WTC11 (cell line): ENCODE measurements at regions not wholly inside any gene's neighbourhood (a gene's known extent, or its start where the extent isn't known, plus 50 kb on each side); places are given as distances from the start of the nearest gene placed in this dataset.

Experiments
- ATAC-seq: fragments of 200-7000 bp; cut with Tn5 transposase; 2 replicates; pipeline ENCODE4 v1.10.0; 2021; ENCODE audit warnings: mild to moderate bottlenecking, moderate library complexity
- CTCF ChIA-PET: fragments of 300-600 bp; sonication (Branson Sonifier 250); formaldehyde crosslinking; loops from one replicate; lab custom pipeline; 2021; ENCODE audit warnings: antibody characterized with exemption; lab: Charles Lee
- POLR2A ChIA-PET: fragments of 350-600 bp; sonication (Branson Sonifier 250); formaldehyde crosslinking; loops from one replicate; lab custom pipeline; 2021; ENCODE audit warnings: antibody characterized with exemption; lab: Charles Lee
- DNase-seq: peaks from one replicate; pipeline ENCODE4 v3.0.0; 2021; ENCODE audit warnings: low spot score
- H3K27ac Mint-ChIP-seq: 2 replicates; pipeline ENCODE4 v1.8.0; 2021; ENCODE audit warnings: mixed read lengths
- H3K27me3 Mint-ChIP-seq: 2 replicates; pipeline ENCODE4 v1.8.0; 2021; ENCODE audit warnings: low read depth, mild to moderate bottlenecking, moderate library complexity, mixed read lengths
- H3K36me3 Mint-ChIP-seq: 2 replicates; pipeline ENCODE4 v1.8.0; 2021; ENCODE audit warnings: mixed read lengths
- H3K4me1 Mint-ChIP-seq: 2 replicates; pipeline ENCODE4 v1.8.0; 2022; ENCODE audit warnings: mixed read lengths
- H3K4me3 Mint-ChIP-seq: 2 replicates; pipeline ENCODE4 v1.8.0; 2021; ENCODE audit warnings: mild to moderate bottlenecking, moderate library complexity, mixed read lengths
- H3K9me3 Mint-ChIP-seq: 2 replicates; pipeline ENCODE4 v1.8.0; 2021; ENCODE audit warnings: mixed read lengths
- ATF1 ChIP-seq: sonication (generic); formaldehyde crosslinking; IDR thresholded peaks from 2 replicates; pipeline ENCODE4 v1.8.1; 2023; ENCODE audit warnings: mild to moderate bottlenecking, moderate library complexity, missing genetic modification reagents
- CREM ChIP-seq: sonication (generic); formaldehyde crosslinking; IDR thresholded peaks from 2 replicates; pipeline ENCODE4 v1.8.1; 2022; ENCODE audit warnings: mild to moderate bottlenecking, missing genetic modification reagents, moderate library complexity
- FOXP1 ChIP-seq: sonication (generic); formaldehyde crosslinking; IDR thresholded peaks from 2 replicates; pipeline ENCODE4 v1.8.0; 2022; ENCODE audit warnings: missing genetic modification reagents, mild to moderate bottlenecking, moderate library complexity, borderline replicate concordance
- GABPB1 ChIP-seq: sonication (generic); formaldehyde crosslinking; IDR thresholded peaks from 2 replicates; pipeline ENCODE4 v1.8.1; 2023; ENCODE audit warnings: mild to moderate bottlenecking, missing genetic modification reagents
- IRF2 ChIP-seq: sonication (generic); formaldehyde crosslinking; IDR thresholded peaks from 2 replicates; pipeline ENCODE4 v1.8.0; 2022; ENCODE audit warnings: low read depth, missing genetic modification reagents, borderline replicate concordance
- MYBL2 ChIP-seq: sonication (generic); formaldehyde crosslinking; IDR thresholded peaks from 2 replicates; pipeline ENCODE4 v1.8.1; 2023; ENCODE audit warnings: mild to moderate bottlenecking, moderate library complexity, missing genetic modification reagents
- NFATC4 ChIP-seq: fragments of 250-450 bp; sonication (Bioruptor Pico); IDR thresholded peaks from 2 replicates; pipeline ENCODE4 v1.9.0; 2021; ENCODE audit warnings: mild to moderate bottlenecking
- NFE2L1 ChIP-seq: sonication (generic); formaldehyde crosslinking; IDR thresholded peaks from 2 replicates; pipeline ENCODE4 v1.8.1; 2023; ENCODE audit warnings: missing genetic modification reagents
- TF ChIP-seq, protein P1 (sequence below): sonication (generic); formaldehyde crosslinking; IDR thresholded peaks from 2 replicates; pipeline ENCODE4 v1.8.1; 2023; ENCODE audit warnings: mild to moderate bottlenecking, missing genetic modification reagents, moderate library complexity
- TF ChIP-seq, protein P2 (sequence below): fragments of 250-450 bp; sonication (Bioruptor Pico); conservative IDR thresholded peaks from 2 replicates; pipeline ENCODE4 v1.9.0; 2021; ENCODE audit warnings: mild to moderate bottlenecking
- TF ChIP-seq, protein P3 (sequence below): sonication (generic); formaldehyde crosslinking; IDR thresholded peaks from 2 replicates; pipeline ENCODE4 v1.8.1; 2023; ENCODE audit warnings: mild to moderate bottlenecking, missing genetic modification reagents, borderline replicate concordance
- TF ChIP-seq, protein P4 (sequence below): sonication (generic); formaldehyde crosslinking; IDR thresholded peaks from 2 replicates; pipeline ENCODE4 v1.8.0; 2022; ENCODE audit warnings: mild to moderate bottlenecking, missing genetic modification reagents
- TF ChIP-seq, protein P5 (sequence below): sonication (generic); formaldehyde crosslinking; conservative IDR thresholded peaks from 2 replicates; pipeline ENCODE4 v1.8.1; 2023; ENCODE audit warnings: mild to moderate bottlenecking, low read depth, missing genetic modification reagents, moderate library complexity
- TF ChIP-seq, protein P6 (sequence below): fragments of 250-450 bp; sonication (Bioruptor Pico); IDR thresholded peaks from 2 replicates; pipeline ENCODE4 v1.8.0; 2021; ENCODE audit warnings: mild to moderate bottlenecking
- TF ChIP-seq, protein P7 (sequence below): sonication (generic); formaldehyde crosslinking; IDR thresholded peaks from 2 replicates; pipeline ENCODE4 v1.8.1; 2022; ENCODE audit warnings: mild to moderate bottlenecking, moderate library complexity, missing genetic modification reagents

DNA sequence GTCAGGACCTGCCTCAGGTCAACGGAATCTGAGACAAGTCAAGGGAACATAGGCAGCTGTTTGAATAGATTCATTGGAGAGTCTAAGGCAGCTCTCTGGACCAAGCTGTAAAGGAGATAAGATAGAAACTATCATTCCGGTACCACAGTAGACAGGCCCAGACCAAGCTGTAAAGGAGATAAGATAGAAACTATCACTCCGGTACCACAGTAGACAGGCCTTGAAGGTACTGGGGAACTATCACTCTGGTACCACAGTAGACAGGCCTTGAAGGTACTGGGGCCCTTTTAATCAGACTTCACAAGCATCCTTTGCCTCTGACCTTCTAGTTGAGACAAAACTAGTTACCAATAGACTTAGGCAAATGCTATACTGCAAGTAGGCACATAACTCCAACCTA, 346.1 kb downstream of the DCDC2C start:
- POLR2A ChIA-PET, result no interaction called here
- Mint-ChIP-seq H3K4me1 (no peaks in the 10 kb centered on the region), H3K27me3 (peaks cover 9% of the 10 kb centered on the region), H3K36me3 (peaks cover 80% of the 10 kb centered on the region), H3K27ac (no peak overlapping the region), H3K9me3 (peaks cover 92% of the 10 kb centered on the region), H3K4me3 (no peak overlapping the region)
- no peak for ATAC-seq
- CTCF ChIA-PET, result no interaction called here
- DNase-seq, result no peak
- TF ChIP-seq FOXP1 (CRISPR knock-in tag) (no peak), ATF1 (CRISPR knock-in tag) (no peak), NFATC4 (CRISPR knock-in tag) (no peak), CREM (CRISPR knock-in tag) (no peak), IRF2 (CRISPR knock-in tag) (no peak)
- TF ChIP-seq, protein P1, sequence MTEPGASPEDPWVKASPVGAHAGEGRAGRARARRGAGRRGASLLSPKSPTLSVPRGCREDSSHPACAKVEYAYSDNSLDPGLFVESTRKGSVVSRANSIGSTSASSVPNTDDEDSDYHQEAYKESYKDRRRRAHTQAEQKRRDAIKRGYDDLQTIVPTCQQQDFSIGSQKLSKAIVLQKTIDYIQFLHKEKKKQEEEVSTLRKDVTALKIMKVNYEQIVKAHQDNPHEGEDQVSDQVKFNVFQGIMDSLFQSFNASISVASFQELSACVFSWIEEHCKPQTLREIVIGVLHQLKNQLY (CRISPR knock-in tag), result no peak
- TF ChIP-seq, protein P2, sequence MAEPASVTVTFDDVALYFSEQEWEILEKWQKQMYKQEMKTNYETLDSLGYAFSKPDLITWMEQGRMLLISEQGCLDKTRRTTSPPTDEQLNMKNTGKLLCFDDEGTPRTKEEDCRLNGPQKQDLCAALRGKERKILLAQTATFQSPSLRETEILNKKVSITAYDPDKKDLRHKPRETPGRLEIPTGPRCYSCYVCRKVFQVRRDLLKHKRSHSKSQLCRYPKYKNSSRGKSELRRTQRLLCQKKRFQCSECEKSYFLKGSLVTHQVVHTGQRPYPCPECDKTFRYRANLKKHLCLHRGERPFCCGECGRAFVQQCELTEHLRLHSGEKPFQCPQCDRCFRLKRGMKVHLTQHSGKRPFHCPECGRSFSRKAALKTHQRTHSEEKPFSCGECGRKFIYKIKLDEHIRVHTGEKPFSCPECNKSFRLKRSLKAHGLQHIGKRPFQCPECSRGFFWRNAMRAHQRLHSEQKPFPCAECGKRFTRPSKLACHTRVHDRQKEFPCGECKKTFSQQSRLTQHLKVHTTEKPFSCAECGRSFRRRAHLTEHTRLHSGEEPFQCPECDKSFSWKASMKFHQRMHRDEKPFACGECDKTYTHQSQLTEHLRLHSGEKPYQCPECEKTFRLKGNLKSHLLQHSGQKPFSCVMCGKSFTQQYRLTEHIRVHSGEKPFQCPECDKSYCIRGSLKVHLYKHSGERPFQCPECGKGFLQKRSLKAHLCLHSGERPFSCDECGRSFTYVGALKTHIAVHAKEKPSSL (CRISPR knock-in tag), result no peak
- TF ChIP-seq, protein P3, sequence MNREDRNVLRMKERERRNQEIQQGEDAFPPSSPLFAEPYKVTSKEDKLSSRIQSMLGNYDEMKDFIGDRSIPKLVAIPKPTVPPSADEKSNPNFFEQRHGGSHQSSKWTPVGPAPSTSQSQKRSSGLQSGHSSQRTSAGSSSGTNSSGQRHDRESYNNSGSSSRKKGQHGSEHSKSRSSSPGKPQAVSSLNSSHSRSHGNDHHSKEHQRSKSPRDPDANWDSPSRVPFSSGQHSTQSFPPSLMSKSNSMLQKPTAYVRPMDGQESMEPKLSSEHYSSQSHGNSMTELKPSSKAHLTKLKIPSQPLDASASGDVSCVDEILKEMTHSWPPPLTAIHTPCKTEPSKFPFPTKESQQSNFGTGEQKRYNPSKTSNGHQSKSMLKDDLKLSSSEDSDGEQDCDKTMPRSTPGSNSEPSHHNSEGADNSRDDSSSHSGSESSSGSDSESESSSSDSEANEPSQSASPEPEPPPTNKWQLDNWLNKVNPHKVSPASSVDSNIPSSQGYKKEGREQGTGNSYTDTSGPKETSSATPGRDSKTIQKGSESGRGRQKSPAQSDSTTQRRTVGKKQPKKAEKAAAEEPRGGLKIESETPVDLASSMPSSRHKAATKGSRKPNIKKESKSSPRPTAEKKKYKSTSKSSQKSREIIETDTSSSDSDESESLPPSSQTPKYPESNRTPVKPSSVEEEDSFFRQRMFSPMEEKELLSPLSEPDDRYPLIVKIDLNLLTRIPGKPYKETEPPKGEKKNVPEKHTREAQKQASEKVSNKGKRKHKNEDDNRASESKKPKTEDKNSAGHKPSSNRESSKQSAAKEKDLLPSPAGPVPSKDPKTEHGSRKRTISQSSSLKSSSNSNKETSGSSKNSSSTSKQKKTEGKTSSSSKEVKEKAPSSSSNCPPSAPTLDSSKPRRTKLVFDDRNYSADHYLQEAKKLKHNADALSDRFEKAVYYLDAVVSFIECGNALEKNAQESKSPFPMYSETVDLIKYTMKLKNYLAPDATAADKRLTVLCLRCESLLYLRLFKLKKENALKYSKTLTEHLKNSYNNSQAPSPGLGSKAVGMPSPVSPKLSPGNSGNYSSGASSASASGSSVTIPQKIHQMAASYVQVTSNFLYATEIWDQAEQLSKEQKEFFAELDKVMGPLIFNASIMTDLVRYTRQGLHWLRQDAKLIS (CRISPR knock-in tag), result no peak
- TF ChIP-seq, protein P4, sequence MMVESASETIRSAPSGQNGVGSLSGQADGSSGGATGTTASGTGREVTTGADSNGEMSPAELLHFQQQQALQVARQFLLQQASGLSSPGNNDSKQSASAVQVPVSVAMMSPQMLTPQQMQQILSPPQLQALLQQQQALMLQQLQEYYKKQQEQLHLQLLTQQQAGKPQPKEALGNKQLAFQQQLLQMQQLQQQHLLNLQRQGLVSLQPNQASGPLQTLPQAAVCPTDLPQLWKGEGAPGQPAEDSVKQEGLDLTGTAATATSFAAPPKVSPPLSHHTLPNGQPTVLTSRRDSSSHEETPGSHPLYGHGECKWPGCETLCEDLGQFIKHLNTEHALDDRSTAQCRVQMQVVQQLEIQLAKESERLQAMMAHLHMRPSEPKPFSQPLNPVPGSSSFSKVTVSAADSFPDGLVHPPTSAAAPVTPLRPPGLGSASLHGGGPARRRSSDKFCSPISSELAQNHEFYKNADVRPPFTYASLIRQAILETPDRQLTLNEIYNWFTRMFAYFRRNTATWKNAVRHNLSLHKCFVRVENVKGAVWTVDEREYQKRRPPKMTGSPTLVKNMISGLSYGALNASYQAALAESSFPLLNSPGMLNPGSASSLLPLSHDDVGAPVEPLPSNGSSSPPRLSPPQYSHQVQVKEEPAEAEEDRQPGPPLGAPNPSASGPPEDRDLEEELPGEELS, result no peak

DNA sequence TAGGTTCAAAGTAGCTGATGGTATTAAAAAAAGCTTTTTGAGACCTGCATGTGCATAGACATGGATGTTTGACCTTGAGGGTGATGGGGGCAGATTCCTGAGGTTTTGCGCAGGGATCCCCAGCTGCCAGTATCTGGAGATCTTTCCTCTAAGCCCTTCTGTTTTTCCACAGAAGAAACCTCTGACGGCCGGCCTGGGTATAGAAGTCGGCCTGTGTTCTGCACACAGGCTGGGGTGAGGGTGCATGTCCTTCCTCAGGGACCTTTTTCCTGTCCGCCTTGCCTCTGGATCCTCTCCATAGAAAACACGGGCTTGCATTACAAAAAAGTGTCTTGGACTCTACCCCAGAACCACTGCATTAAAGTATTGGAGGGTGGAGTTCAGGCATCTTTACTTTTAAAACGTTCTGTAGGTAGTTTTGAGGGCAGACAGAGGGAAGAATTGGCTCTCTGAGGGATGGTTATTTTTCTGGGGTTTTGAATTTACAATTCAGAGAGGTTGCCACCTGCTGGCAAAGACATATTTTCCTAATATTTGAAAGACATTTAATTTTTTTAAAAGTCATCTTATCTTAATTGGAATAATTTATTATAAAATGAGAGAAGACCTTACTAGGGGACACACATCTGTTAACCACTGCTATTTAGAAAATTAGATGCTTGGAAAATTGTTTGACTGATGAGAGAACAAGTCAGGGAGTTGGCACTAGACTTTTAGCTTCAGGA, 350.6 kb downstream of the DCDC2C start:
- no peak for DNase-seq
- ChIA-PET POLR2A (no interaction called here), CTCF (no interaction called here)
- TF ChIP-seq, protein P2 (CRISPR knock-in tag), result no peak
- TF ChIP-seq ATF1 (CRISPR knock-in tag) (no peak), GABPB1 (CRISPR knock-in tag) (no peak), MYBL2 (CRISPR knock-in tag) (no peak), IRF2 (CRISPR knock-in tag) (no peak), NFE2L1 (CRISPR knock-in tag) (no peak)
- TF ChIP-seq, protein P5, sequence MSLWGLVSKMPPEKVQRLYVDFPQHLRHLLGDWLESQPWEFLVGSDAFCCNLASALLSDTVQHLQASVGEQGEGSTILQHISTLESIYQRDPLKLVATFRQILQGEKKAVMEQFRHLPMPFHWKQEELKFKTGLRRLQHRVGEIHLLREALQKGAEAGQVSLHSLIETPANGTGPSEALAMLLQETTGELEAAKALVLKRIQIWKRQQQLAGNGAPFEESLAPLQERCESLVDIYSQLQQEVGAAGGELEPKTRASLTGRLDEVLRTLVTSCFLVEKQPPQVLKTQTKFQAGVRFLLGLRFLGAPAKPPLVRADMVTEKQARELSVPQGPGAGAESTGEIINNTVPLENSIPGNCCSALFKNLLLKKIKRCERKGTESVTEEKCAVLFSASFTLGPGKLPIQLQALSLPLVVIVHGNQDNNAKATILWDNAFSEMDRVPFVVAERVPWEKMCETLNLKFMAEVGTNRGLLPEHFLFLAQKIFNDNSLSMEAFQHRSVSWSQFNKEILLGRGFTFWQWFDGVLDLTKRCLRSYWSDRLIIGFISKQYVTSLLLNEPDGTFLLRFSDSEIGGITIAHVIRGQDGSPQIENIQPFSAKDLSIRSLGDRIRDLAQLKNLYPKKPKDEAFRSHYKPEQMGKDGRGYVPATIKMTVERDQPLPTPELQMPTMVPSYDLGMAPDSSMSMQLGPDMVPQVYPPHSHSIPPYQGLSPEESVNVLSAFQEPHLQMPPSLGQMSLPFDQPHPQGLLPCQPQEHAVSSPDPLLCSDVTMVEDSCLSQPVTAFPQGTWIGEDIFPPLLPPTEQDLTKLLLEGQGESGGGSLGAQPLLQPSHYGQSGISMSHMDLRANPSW (CRISPR knock-in tag), result no peak
- TF ChIP-seq, protein P6, sequence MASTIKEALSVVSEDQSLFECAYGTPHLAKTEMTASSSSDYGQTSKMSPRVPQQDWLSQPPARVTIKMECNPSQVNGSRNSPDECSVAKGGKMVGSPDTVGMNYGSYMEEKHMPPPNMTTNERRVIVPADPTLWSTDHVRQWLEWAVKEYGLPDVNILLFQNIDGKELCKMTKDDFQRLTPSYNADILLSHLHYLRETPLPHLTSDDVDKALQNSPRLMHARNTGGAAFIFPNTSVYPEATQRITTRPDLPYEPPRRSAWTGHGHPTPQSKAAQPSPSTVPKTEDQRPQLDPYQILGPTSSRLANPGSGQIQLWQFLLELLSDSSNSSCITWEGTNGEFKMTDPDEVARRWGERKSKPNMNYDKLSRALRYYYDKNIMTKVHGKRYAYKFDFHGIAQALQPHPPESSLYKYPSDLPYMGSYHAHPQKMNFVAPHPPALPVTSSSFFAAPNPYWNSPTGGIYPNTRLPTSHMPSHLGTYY (CRISPR knock-in tag), result no peak
- TF ChIP-seq, protein P7, sequence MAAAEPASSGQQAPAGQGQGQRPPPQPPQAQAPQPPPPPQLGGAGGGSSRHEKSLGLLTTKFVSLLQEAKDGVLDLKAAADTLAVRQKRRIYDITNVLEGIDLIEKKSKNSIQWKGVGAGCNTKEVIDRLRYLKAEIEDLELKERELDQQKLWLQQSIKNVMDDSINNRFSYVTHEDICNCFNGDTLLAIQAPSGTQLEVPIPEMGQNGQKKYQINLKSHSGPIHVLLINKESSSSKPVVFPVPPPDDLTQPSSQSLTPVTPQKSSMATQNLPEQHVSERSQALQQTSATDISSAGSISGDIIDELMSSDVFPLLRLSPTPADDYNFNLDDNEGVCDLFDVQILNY, result no peak
- no peak overlapping the region for H3K27ac Mint-ChIP-seq
- H3K27me3 Mint-ChIP-seq, result peaks cover 11% of the 10 kb centered on the region
- H3K36me3 Mint-ChIP-seq, result peaks cover 72% of the 10 kb centered on the region
- H3K4me1 Mint-ChIP-seq, result no peaks in the 10 kb centered on the region
- peaks cover 93% of the 10 kb centered on the region for H3K9me3 Mint-ChIP-seq
- ATAC-seq, result no peak
- H3K4me3 Mint-ChIP-seq, result no peak overlapping the region
